ENCODE measurements at regions not wholly inside any gene's neighbourhood (a gene's known extent, or its start where the extent isn't known, plus 50 kb on each side); places are given as distances from the start of the nearest gene placed in this dataset.

DNA sequence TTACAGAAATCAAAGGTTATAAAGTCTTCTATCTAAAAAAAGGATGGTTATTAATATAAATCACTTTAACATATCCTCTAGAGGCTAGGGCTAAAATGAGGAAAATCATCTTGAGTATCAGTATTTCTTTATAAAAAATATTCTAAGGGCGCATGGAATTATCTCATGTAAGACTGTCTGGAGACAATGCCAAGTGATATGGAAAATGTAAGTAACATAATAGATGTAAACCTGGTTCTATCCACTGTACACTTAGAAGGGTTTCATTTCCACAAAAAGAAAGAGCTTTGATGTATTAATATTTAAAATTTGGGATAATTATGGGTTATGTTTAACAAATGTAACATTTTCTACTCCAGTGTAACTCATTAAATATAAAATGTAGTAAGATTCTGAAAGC lies 95.9 kb upstream of the DPH5 start:
- TF ChIP-seq, protein P1, sequence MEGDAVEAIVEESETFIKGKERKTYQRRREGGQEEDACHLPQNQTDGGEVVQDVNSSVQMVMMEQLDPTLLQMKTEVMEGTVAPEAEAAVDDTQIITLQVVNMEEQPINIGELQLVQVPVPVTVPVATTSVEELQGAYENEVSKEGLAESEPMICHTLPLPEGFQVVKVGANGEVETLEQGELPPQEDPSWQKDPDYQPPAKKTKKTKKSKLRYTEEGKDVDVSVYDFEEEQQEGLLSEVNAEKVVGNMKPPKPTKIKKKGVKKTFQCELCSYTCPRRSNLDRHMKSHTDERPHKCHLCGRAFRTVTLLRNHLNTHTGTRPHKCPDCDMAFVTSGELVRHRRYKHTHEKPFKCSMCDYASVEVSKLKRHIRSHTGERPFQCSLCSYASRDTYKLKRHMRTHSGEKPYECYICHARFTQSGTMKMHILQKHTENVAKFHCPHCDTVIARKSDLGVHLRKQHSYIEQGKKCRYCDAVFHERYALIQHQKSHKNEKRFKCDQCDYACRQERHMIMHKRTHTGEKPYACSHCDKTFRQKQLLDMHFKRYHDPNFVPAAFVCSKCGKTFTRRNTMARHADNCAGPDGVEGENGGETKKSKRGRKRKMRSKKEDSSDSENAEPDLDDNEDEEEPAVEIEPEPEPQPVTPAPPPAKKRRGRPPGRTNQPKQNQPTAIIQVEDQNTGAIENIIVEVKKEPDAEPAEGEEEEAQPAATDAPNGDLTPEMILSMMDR (IDR thresholded peaks at IDR 0.05), result no peak
- no peak for TF ChIP-seq POLR2A (IDR thresholded peaks at IDR 0.05)
